Parathyroid adenoma (tissue), 2 donors: ENCODE measurements at regions not wholly inside any gene's neighbourhood (a gene's known extent, or its start where the extent isn't known, plus 50 kb on each side); places are given as distances from the start of the nearest gene placed in this dataset.

Experiments used
- H2AFZ ChIP-seq: fragments of 300-600 bp; sonication (generic); one replicate; pipeline ENCODE4 v1.7.0; 2017; ENCODE audit warnings: antibody characterized with exemption, mild to moderate bottlenecking
- H3K27ac ChIP-seq: fragments of 300-600 bp; sonication (generic); one replicate; pipeline ENCODE4 v1.7.0; 2017
- H3K27me3 ChIP-seq: fragments of 300-600 bp; sonication (generic); one replicate; pipeline ENCODE4 v1.7.0; 2017; ENCODE audit warnings: low read length; ENCODE audit not compliant: control insufficient read depth, insufficient read depth
- H3K36me3 ChIP-seq: fragments of 300-600 bp; sonication (generic); one replicate; pipeline ENCODE4 v1.7.0; 2017; ENCODE audit warnings: low read length; ENCODE audit not compliant: control insufficient read depth, insufficient read depth
- H3K4me1 ChIP-seq: fragments of 300-600 bp; sonication (generic); one replicate; pipeline ENCODE4 v1.7.0; 2017; ENCODE audit warnings: control low read depth
- H3K4me2 ChIP-seq: fragments of 300-600 bp; sonication (generic); one replicate; pipeline ENCODE4 v1.7.0; 2017; ENCODE audit warnings: low read length
- H3K4me3 ChIP-seq: fragments of 300-600 bp; sonication (generic); one replicate; pipeline ENCODE4 v1.7.0; 2017; ENCODE audit warnings: low read depth, low read length
- H3K79me2 ChIP-seq: fragments of 300-600 bp; sonication (generic); one replicate; pipeline ENCODE4 v1.7.0; 2017; ENCODE audit warnings: control low read depth
- H3K9ac ChIP-seq: fragments of 300-600 bp; sonication (generic); one replicate; pipeline ENCODE4 v1.7.0; 2017; ENCODE audit warnings: mild to moderate bottlenecking
- H3K9me3 ChIP-seq: fragments of 300-600 bp; sonication (generic); one replicate; pipeline ENCODE4 v1.7.0; 2017; ENCODE audit warnings: low read length; ENCODE audit not compliant: control insufficient read depth
- TF ChIP-seq, protein P1 (sequence below): fragments of 300-600 bp; sonication (generic); IDR thresholded peaks from one replicate; pipeline ENCODE4 v1.7.0; 2017; ENCODE audit warnings: antibody characterized with exemption, mild to moderate bottlenecking
- donor health status: primary hyperparathyroidism.

DNA sequence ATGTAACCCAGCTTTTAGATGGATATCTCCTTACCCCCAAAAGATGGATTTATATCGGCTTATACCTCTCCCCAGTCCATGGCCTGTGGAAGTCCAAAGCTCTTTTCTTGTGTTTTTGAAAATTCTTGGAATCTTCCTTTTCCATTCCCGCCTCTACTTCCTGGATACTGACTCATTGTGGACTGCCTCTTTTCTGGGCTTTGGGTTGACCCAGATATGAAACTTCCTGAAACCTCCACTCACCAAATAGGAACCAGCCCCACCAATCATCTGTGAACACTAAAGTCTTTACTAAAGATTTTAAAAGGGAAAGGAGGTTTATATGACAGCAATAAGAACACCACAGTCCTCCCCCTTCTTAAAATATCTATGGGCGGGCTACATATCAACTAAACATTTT, 163.4 kb upstream of the SYN3 start:
- Histone ChIP-seq H3K4me1 (no peaks in the 10 kb centered on the region), H3K27ac (no peak overlapping the region), H3K4me3 (no peak overlapping the region), H3K27me3 (no peaks in the 10 kb centered on the region), H3K9ac (no peak overlapping the region), H3K4me2 (no peak overlapping the region), H2AFZ (no peak overlapping the region), H3K36me3 (no peaks in the 10 kb centered on the region), H3K79me2 (no peaks in the 10 kb centered on the region), H3K9me3 (no peaks in the 10 kb centered on the region)
- TF ChIP-seq, protein P1, sequence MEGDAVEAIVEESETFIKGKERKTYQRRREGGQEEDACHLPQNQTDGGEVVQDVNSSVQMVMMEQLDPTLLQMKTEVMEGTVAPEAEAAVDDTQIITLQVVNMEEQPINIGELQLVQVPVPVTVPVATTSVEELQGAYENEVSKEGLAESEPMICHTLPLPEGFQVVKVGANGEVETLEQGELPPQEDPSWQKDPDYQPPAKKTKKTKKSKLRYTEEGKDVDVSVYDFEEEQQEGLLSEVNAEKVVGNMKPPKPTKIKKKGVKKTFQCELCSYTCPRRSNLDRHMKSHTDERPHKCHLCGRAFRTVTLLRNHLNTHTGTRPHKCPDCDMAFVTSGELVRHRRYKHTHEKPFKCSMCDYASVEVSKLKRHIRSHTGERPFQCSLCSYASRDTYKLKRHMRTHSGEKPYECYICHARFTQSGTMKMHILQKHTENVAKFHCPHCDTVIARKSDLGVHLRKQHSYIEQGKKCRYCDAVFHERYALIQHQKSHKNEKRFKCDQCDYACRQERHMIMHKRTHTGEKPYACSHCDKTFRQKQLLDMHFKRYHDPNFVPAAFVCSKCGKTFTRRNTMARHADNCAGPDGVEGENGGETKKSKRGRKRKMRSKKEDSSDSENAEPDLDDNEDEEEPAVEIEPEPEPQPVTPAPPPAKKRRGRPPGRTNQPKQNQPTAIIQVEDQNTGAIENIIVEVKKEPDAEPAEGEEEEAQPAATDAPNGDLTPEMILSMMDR, result no peak

DNA sequence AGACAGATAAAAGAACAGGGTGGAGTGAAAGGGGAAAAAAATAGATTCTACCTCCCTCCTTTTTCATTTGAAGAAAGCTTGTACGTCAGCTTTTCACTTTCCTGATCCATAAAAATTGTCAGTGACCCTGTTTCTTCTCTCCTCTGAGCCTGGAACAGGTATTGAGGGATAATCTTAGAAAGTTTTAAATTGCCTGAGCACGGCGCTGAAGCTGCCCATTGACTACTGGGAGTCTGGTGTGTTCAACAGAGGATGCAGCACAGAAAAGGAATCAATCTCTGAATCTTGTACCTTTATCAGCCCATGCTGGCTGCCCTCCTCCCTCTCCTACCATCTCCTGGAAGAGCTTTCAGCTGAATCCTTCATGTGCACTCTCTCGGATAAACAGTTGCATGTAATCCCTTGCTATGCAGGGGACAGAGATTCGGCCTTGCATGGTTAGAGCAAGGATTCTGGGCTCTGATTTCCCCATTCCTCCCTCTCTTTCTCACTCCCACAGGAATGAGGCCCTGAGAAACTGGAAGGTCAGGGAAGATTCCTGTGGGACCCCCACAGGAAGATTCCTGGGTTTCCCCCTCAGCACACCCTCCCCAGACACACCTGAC, 162.4 kb upstream of the SYN3 start:
- H3K9ac ChIP-seq, result no peak overlapping the region
- no peaks in the 10 kb centered on the region for H3K27me3 ChIP-seq
- H3K4me2 ChIP-seq, result no peak overlapping the region
- no peak overlapping the region for H3K4me3 ChIP-seq
- H3K9me3 ChIP-seq, result no peaks in the 10 kb centered on the region
- no peak overlapping the region for H2AFZ ChIP-seq
- H3K79me2 ChIP-seq, result no peaks in the 10 kb centered on the region
- TF ChIP-seq, protein P1, result no peak
- H3K27ac ChIP-seq, result no peak overlapping the region
- no peaks in the 10 kb centered on the region for H3K36me3 ChIP-seq
- no peaks in the 10 kb centered on the region for H3K4me1 ChIP-seq

DNA sequence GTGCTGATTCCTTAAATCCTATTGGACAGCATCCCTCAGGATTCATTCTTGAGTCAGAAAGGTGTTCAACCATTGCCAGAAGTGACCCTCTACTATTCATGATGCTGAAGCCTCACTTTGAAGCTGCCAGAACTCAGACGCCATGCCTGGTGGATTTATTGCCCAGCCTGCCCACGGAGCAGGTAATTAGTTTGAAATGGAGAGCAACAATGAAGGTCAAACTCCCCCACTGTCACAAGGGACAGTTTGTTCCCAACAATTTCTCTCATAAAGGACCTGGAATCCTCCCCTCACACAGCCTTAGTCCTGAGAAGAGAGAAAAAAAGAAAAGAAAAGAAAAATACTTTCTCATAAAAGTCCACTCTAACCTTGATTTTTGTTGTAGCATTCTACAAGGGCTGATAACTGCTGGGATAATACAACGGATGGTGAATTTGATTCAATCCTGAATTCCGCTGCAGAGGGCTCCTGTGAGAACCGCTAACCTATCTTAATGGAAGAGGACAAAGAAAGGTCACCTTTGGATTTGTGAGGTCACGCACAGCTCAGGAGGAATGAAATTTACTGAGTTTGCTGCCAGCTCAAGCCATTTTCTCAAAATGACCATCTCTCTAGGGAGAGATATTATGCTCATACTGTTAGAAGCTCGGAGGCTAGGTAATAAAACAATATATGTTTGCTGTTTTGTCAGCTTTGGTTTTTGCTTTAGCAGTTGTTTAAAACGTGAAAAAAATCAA, 161.6 kb upstream of the SYN3 start:
- H3K27ac ChIP-seq, result no peak overlapping the region
- TF ChIP-seq, protein P1, result no peak

DNA sequence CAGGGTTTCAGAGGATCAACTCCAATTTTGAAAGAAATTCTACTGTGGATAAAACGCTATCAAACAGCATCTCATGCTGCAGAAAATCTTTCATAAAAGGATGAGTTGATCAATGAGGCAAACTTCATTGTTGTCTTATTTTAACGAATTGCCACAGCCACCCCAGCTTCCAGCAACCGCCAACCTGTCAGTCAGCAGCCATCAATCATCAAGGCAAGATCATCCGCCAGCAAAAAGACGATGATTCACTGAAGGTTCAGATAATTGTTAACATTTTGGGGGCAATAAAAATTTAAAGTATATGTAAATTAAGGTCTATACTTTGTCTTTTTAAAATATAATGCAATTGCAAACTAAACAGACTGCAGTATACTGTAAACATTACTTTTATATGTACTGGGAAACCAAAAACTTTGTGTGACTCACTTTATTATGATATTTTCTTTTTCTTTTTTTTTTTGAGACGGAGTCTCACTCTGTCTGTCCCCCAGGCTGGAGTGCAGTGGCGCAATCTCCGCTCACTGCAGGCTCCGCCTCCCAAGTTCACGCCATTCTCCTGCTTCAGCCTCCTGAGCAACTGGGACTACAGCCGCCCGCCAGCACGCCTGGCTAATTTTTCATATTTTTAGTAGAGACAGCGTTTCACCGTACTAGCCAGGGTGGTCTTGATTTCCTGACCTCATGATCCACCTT, 155.3 kb upstream of the SYN3 start:
- no peak overlapping the region for H3K9ac ChIP-seq
- no peaks in the 10 kb centered on the region for H3K27me3 ChIP-seq
- no peaks in the 10 kb centered on the region for H3K4me1 ChIP-seq
- H3K36me3 ChIP-seq, result no peaks in the 10 kb centered on the region
- TF ChIP-seq, protein P1, result no peak
- no peaks in the 10 kb centered on the region for H3K9me3 ChIP-seq
- no peak overlapping the region for H3K27ac ChIP-seq
- H3K4me2 ChIP-seq, result no peak overlapping the region
- no peaks in the 10 kb centered on the region for H3K79me2 ChIP-seq
- H3K4me3 ChIP-seq, result no peak overlapping the region
- no peak overlapping the region for H2AFZ ChIP-seq

More for the DNA sequence above, 161.6 kb upstream of the SYN3 start:
- Histone ChIP-seq H3K9me3 (no peaks in the 10 kb centered on the region), H3K9ac (no peak overlapping the region), H3K4me3 (no peak overlapping the region), H3K36me3 (no peaks in the 10 kb centered on the region), H3K79me2 (no peaks in the 10 kb centered on the region), H3K4me1 (no peaks in the 10 kb centered on the region), H3K4me2 (no peak overlapping the region), H2AFZ (no peak overlapping the region), H3K27me3 (no peaks in the 10 kb centered on the region)
